ENCODE measurements at regions not wholly inside any gene's neighbourhood (a gene's known extent, or its start where the extent isn't known, plus 50 kb on each side); places are given as distances from the start of the nearest gene placed in this dataset.
"Not testable (repeated sequence)": the region's sequence is repeated elsewhere in the genome, so short reads cannot be mapped to it uniquely, and the experiment has no call there.

DNA sequence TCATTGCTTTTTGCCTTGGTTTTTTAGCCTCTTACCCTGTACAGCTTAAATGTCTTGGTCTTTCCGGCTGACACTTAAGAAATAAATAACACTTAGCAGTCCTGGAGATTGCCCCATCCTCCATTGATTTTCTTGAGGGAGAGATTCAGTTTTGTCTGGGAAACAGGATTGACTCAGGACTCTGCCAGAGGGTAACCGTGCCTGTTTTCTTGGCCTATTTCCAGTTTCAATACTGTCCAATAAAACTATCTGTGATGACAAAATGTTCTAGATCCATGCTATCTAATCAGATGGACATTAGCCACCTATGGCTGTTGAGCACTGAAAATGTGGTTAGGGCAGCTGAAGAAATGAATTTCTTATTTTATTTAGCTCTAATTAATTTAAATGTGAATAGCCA is 216.1 kb downstream of the DUSP10 start:
- TF ChIP-seq, protein P1, sequence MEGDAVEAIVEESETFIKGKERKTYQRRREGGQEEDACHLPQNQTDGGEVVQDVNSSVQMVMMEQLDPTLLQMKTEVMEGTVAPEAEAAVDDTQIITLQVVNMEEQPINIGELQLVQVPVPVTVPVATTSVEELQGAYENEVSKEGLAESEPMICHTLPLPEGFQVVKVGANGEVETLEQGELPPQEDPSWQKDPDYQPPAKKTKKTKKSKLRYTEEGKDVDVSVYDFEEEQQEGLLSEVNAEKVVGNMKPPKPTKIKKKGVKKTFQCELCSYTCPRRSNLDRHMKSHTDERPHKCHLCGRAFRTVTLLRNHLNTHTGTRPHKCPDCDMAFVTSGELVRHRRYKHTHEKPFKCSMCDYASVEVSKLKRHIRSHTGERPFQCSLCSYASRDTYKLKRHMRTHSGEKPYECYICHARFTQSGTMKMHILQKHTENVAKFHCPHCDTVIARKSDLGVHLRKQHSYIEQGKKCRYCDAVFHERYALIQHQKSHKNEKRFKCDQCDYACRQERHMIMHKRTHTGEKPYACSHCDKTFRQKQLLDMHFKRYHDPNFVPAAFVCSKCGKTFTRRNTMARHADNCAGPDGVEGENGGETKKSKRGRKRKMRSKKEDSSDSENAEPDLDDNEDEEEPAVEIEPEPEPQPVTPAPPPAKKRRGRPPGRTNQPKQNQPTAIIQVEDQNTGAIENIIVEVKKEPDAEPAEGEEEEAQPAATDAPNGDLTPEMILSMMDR (IDR thresholded peaks at IDR 0.05; ENCODE audit: insufficient read depth, low read depth, low read length, missing control alignments): no peak
- H3K4me3 ChIP-seq (ENCODE audit: low read length): no peak overlapping the region
- DNase-seq (ENCODE audit: low read depth): no peak

GRCh38 chr1:221527302-221527701 is 214.6 kb downstream of the DUSP10 start:
- no peak overlapping the region for H3K4me3 ChIP-seq (ENCODE audit: low read length)
- TF ChIP-seq, protein P1 (IDR thresholded peaks at IDR 0.05; ENCODE audit: insufficient read depth, low read depth, low read length, missing control alignments): no peak
- no peak for DNase-seq (ENCODE audit: low read depth)

DNA sequence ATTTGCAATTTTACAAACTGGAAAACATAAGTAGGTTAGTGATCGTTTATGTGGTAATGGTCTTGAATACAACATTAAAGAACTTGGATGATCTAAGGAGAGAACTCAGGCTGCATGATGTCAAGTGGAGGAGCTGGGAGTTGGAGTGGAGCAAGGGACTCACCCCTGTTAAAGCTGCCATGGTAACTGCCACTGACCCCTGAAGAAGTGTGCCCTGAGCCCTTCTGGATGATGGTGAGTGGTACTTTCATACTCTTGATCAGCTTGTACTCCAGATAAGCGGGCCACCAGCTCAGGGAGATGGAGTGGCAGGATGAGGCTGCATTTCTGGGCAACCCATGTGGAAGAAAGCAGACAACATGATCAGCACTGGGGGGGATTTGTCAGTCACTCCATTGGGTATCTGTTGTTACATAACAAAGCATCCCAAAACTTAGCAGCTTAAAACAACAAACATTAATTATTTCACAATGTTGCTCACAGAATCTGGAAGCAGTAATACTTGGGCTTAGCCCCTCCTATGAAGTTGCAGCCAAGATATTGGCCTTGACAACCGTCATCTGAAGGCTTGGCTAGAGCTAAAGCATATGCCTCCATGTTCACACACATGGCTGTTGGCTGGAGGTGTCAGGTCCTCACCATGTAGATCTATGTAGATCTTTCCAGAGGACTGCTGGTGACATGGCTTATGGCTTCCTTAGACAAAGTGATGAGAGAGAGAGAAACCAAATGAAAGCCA is 213.8 kb downstream of the DUSP10 start:
- TF ChIP-seq, protein P1 (IDR thresholded peaks at IDR 0.05; ENCODE audit: insufficient read depth, low read depth, low read length, missing control alignments): no peak
- no peak overlapping the region for H3K4me3 ChIP-seq (ENCODE audit: low read length)
- no peak for DNase-seq (ENCODE audit: low read depth)

GRCh38 chr1:221530159-221530558 is 211.7 kb downstream of the DUSP10 start:
- DNase-seq (ENCODE audit: low read depth); H3K4me3 ChIP-seq (ENCODE audit: low read length): not testable (repeated sequence)

DNA sequence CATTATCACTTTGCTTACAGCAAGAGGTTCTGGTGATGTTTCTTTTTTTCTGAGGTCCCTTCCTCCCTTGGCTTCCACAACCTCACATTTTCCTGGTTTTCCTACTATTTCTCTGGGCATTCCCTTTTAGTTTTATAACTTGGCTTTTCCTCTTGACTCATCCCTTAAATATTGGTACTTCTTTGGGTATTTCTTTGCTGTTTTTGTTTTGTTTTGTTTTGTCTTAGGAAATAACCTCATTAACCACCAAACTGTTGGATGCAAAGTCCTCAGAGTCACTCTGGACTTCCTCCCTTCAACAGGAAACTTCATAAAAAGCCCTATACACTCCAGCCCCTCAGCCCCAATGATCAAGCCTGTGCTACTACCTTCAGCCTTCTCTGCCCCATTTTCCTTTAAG is 211.1 kb downstream of the DUSP10 start:
- no peak overlapping the region for H3K4me3 ChIP-seq (ENCODE audit: low read length)
- DNase-seq (ENCODE audit: low read depth): no peak
- TF ChIP-seq, protein P1 (IDR thresholded peaks at IDR 0.05; ENCODE audit: insufficient read depth, low read depth, low read length, missing control alignments): no peak

DNA sequence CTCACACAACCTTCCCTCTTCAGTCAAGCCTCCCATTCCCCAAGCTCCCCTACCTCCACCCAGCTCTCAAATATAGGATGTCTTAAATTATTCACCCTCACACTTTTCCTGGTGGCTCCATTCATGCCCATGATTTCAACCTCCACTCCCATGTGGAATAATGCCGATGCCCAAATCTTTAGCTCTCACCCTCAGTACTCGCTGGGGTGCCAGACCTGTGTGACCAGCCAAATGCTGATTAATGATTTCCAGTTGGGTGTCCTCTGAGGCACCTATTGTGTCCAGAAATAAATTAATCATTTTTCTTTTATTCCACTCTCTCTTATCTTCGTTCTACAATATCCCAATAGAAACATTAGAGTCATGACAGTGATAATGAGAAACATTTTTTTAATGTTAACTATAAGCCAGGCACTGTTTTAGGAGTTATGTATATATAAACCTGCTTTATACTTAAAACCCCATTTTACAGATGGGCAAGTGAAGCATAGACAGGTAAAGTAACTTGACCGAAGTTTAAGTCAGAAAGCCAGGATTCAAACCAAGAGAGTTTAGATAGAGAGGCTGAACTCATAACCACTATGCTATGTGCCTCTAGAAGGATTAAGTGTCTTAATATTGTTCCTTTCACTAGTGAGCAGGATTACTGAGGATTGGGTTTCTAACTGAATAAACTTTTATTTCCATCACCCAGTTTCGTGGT is 209.7 kb downstream of the DUSP10 start:
- DNase-seq (ENCODE audit: low read depth): no peak
- TF ChIP-seq, protein P1 (IDR thresholded peaks at IDR 0.05; ENCODE audit: insufficient read depth, low read depth, low read length, missing control alignments): no peak
- no peak overlapping the region for H3K4me3 ChIP-seq (ENCODE audit: low read length)

GRCh38 chr1:221541296-221541695 is 200.6 kb downstream of the DUSP10 start:
- DNase-seq (ENCODE audit: low read depth): no peak
- TF ChIP-seq, protein P1 (IDR thresholded peaks at IDR 0.05; ENCODE audit: insufficient read depth, low read depth, low read length, missing control alignments): no peak
- no peak overlapping the region for H3K4me3 ChIP-seq (ENCODE audit: low read length)
